Ishikawa (cell line): ENCODE measurements at regions not wholly inside any gene's neighbourhood (a gene's known extent, or its start where the extent isn't known, plus 50 kb on each side); places are given as distances from the start of the nearest gene placed in this dataset.

Experiments
- CEBPB ChIP-seq: IDR thresholded peaks from 2 replicates; pipeline ENCODE4 v1.6.1; 2012
- CREB1 ChIP-seq: IDR thresholded peaks from 2 replicates; pipeline ENCODE4 v1.6.1; 2012; ENCODE audit warnings: low read depth
- EGR1 ChIP-seq: IDR thresholded peaks from 2 replicates; pipeline ENCODE4 v1.6.1; 2012
- EP300 ChIP-seq: IDR thresholded peaks from 2 replicates; pipeline ENCODE4 v1.6.1; 2012; ENCODE audit warnings: borderline replicate concordance
- FOXM1 ChIP-seq: IDR thresholded peaks from 2 replicates; pipeline ENCODE4 v1.6.1; 2012; ENCODE audit warnings: low read depth, borderline replicate concordance
- MAX ChIP-seq: IDR thresholded peaks from 2 replicates; pipeline ENCODE4 v1.6.1; 2012
- RAD21 ChIP-seq: IDR thresholded peaks from 2 replicates; pipeline ENCODE4 v1.6.1; 2012; ENCODE audit warnings: low read depth
- REST ChIP-seq: IDR thresholded peaks from 2 replicates; pipeline ENCODE4 v1.6.1; 2012; ENCODE audit warnings: low read depth, mild to moderate bottlenecking
- TAF1 ChIP-seq: IDR thresholded peaks from 2 replicates; pipeline ENCODE4 v1.6.1; 2012; ENCODE audit warnings: low read depth, mild to moderate bottlenecking
- TCF12 ChIP-seq: IDR thresholded peaks from 2 replicates; pipeline ENCODE4 v1.6.1; 2012; ENCODE audit warnings: low read depth
- TEAD4 ChIP-seq: IDR thresholded peaks from 2 replicates; pipeline ENCODE4 v1.6.1; 2012
- YY1 ChIP-seq: IDR thresholded peaks from 2 replicates; pipeline ENCODE4 v1.6.1; 2012; ENCODE audit warnings: low read depth
- ZBTB7A ChIP-seq: IDR thresholded peaks from 2 replicates; pipeline ENCODE4 v1.6.1; 2012; ENCODE audit warnings: low read depth
- TF ChIP-seq, protein P1 (sequence below): IDR thresholded peaks from 2 replicates; pipeline ENCODE4 v1.6.1; 2012

GRCh38 chr10:33012306-33012705 is 54.3 kb upstream of the ITGB1 start:
- TF ChIP-seq RAD21 (no peak), TAF1 (no peak), CREB1 (no peak), FOXM1 (no peak), REST (no peak), EP300 (no peak), MAX (no peak), EGR1 (no peak), YY1 (no peak), TEAD4 (no peak), CEBPB (no peak), TCF12 (no peak), ZBTB7A (no peak)
- TF ChIP-seq, protein P1, sequence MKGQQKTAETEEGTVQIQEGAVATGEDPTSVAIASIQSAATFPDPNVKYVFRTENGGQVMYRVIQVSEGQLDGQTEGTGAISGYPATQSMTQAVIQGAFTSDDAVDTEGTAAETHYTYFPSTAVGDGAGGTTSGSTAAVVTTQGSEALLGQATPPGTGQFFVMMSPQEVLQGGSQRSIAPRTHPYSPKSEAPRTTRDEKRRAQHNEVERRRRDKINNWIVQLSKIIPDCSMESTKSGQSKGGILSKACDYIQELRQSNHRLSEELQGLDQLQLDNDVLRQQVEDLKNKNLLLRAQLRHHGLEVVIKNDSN = no peak
